ENCODE measurements at regions not wholly inside any gene's neighbourhood (a gene's known extent, or its start where the extent isn't known, plus 50 kb on each side); places are given as distances from the start of the nearest gene placed in this dataset.
"Not testable (repeated sequence)": the region's sequence is repeated elsewhere in the genome, so short reads cannot be mapped to it uniquely, and the experiment has no call there.

DNA sequence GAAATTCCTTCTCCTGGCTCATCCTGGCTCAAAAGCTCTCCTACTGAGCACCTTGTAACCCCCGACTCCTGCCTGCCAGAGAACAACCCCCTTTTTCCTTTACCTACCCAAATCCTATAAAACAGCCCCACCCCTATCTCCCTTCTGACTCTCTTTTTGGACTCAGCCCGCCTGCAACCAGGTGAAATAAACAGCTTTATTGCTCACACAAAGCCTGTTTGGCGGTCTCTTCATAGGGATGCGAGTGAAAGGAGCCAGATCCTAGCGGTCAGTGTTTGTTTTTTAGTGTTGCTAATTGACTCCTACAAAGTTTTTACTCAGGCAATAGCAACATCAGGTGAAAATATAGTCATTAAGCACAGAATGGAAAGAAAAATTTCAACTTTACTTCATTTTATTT is 592.3 kb upstream of the AADAT start:
- not testable (repeated sequence) for TF ChIP-seq POLR2A (IDR thresholded peaks at IDR 0.05)
- TF ChIP-seq, protein P1, sequence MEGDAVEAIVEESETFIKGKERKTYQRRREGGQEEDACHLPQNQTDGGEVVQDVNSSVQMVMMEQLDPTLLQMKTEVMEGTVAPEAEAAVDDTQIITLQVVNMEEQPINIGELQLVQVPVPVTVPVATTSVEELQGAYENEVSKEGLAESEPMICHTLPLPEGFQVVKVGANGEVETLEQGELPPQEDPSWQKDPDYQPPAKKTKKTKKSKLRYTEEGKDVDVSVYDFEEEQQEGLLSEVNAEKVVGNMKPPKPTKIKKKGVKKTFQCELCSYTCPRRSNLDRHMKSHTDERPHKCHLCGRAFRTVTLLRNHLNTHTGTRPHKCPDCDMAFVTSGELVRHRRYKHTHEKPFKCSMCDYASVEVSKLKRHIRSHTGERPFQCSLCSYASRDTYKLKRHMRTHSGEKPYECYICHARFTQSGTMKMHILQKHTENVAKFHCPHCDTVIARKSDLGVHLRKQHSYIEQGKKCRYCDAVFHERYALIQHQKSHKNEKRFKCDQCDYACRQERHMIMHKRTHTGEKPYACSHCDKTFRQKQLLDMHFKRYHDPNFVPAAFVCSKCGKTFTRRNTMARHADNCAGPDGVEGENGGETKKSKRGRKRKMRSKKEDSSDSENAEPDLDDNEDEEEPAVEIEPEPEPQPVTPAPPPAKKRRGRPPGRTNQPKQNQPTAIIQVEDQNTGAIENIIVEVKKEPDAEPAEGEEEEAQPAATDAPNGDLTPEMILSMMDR (IDR thresholded peaks at IDR 0.05) = not testable (repeated sequence)

Data from right lobe of liver (tissue), 4 donors.